Stomach smooth muscle (tissue), 2 donors: ENCODE measurements at regions not wholly inside any gene's neighbourhood (a gene's known extent, or its start where the extent isn't known, plus 50 kb on each side); places are given as distances from the start of the nearest gene placed in this dataset.

Experiments used
- H3K27ac ChIP-seq: one replicate; pipeline ENCODE4 v1.7.0; 2013; ENCODE audit warnings: mild to moderate bottlenecking, low read length, inconsistent platforms
- H3K27me3 ChIP-seq, 2 donors: one replicate each; pipeline ENCODE4 v1.7.0; 2013; ENCODE audit warnings: low read length in 2 of 2; ENCODE audit not compliant: insufficient read depth in 2 of 2, control insufficient read depth in 1 of 2
- H3K36me3 ChIP-seq, 2 donors: one replicate each; pipeline ENCODE4 v1.7.0; 2013; ENCODE audit warnings: low read length in 2 of 2; ENCODE audit not compliant: control insufficient read depth in 2 of 2, insufficient read depth in 2 of 2
- H3K4me1 ChIP-seq: one replicate; pipeline ENCODE4 v1.7.0; 2013; ENCODE audit warnings: low read length; ENCODE audit not compliant: control insufficient read depth, insufficient read depth
- H3K4me3 ChIP-seq, 2 donors: one replicate each; pipeline ENCODE4 v1.7.0; 2013; ENCODE audit warnings: low read length in 2 of 2
- H3K9ac ChIP-seq, 2 donors: one replicate each; pipeline ENCODE4 v1.7.0; 2013; ENCODE audit warnings: low read length in 2 of 2, mild to moderate bottlenecking in 1 of 2
- H3K9me3 ChIP-seq, 2 donors: one replicate each; pipeline ENCODE4 v1.7.0; 2013; ENCODE audit warnings: low read length in 2 of 2; ENCODE audit not compliant: control insufficient read depth in 2 of 2
- donor health status: healthy.
- donor health status: Pancreatic carcinoma.

- Histone ChIP-seq H3K4me3 (no peak overlapping the region), H3K36me3 (no peaks in the 10 kb centered on the region), H3K9ac (no peak overlapping the region), H3K27me3 (no peaks in the 10 kb centered on the region), H3K9me3 (no peaks in the 10 kb centered on the region), H3K27ac (no peak overlapping the region), H3K4me1 (no peaks in the 10 kb centered on the region)
Observed at GRCh38 chr1:88274431-88274830, 409.6 kb upstream of the PKN2 start.

DNA sequence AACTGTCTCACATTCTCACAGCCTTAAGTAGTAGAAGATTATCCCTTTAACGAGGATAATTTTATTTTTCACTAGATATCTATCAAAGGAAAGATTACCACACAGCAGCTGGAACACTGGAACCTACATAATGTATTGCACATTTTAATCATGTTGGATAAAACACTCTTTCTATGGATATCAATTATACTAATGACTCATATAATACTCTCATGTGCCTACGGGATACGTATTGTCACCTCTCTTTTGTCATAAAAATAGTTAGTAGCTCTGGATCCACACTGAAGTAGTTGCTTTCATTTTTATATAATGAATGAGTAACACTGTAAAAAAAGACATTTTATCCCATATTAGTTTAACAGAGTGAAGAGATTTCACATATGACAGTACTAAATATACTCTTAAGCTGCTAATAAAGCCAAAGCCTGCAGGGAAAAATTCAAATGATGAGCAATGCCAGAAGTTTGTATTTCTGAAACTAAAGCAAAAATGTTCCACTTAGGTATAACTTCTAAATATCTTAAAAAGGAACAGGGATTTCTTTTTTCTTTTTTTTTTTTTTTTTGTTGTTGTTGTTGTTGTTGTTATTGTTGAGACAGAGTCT is 408.7 kb upstream of the PKN2 start:
- H3K27ac ChIP-seq, result no peak overlapping the region
- no peaks in the 10 kb centered on the region for H3K4me1 ChIP-seq
- no peak overlapping the region for H3K4me3 ChIP-seq
- H3K36me3 ChIP-seq, result no peaks in the 10 kb centered on the region
- no peaks in the 10 kb centered on the region for H3K9me3 ChIP-seq
- H3K27me3 ChIP-seq, result no peaks in the 10 kb centered on the region
- no peak overlapping the region for H3K9ac ChIP-seq

GRCh38 chr1:88276163-88276562 is 407.9 kb upstream of the PKN2 start:
- H3K27me3 ChIP-seq, result no peaks in the 10 kb centered on the region
- H3K9me3 ChIP-seq, result no peaks in the 10 kb centered on the region
- H3K4me1 ChIP-seq, result no peaks in the 10 kb centered on the region
- no peak overlapping the region for H3K27ac ChIP-seq
- no peak overlapping the region for H3K9ac ChIP-seq
- no peak overlapping the region for H3K4me3 ChIP-seq
- no peaks in the 10 kb centered on the region for H3K36me3 ChIP-seq

GRCh38 chr1:88284066-88284465 is 400.0 kb upstream of the PKN2 start:
- Histone ChIP-seq H3K36me3 (no peaks in the 10 kb centered on the region), H3K4me1 (no peaks in the 10 kb centered on the region), H3K4me3 (no peak overlapping the region), H3K9me3 (no peaks in the 10 kb centered on the region), H3K27ac (no peak overlapping the region), H3K9ac (no peak overlapping the region), H3K27me3 (no peaks in the 10 kb centered on the region)

DNA sequence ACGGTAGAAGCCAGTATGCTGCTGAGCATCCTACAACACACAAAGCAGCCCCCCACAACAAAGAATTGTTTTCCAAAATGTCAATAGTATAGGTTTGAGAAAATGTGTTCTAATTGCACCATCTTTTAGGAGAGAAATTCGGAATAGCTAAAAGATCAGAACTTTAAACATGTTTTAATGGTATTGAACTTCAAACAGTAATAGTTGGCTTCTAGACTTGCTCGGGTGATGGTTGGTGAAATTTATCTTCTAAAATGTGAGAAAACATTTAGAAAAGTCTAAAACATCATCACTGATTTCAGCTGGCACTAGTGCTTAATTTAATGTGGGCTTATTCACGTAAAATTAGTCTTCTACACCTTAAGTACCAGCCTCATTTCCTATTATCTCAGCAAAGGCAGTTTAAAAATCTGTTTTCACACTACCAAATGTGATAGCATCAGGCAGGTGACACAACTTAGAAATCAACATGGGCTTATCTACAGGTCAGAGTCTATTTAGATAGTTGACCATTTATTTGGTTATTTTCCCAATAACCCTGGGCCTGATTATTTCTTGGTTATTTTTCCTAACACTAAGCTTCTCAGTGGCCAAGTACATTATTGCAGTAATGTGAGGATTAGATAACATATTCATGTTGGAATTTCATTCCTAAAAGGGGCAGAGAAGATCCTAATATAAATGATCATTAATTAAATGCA is 399.3 kb upstream of the PKN2 start:
- Histone ChIP-seq H3K27ac (no peak overlapping the region), H3K4me1 (no peaks in the 10 kb centered on the region), H3K9ac (no peak overlapping the region), H3K36me3 (no peaks in the 10 kb centered on the region), H3K4me3 (no peak overlapping the region), H3K9me3 (no peaks in the 10 kb centered on the region), H3K27me3 (no peaks in the 10 kb centered on the region)

- H3K27me3 ChIP-seq, result no peaks in the 10 kb centered on the region
- no peak overlapping the region for H3K27ac ChIP-seq
- H3K9ac ChIP-seq, result no peak overlapping the region
- H3K36me3 ChIP-seq, result no peaks in the 10 kb centered on the region
- no peak overlapping the region for H3K4me3 ChIP-seq
- no peaks in the 10 kb centered on the region for H3K4me1 ChIP-seq
- no peaks in the 10 kb centered on the region for H3K9me3 ChIP-seq
Observed at GRCh38 chr1:88286716-88287115, 397.4 kb upstream of the PKN2 start.

DNA sequence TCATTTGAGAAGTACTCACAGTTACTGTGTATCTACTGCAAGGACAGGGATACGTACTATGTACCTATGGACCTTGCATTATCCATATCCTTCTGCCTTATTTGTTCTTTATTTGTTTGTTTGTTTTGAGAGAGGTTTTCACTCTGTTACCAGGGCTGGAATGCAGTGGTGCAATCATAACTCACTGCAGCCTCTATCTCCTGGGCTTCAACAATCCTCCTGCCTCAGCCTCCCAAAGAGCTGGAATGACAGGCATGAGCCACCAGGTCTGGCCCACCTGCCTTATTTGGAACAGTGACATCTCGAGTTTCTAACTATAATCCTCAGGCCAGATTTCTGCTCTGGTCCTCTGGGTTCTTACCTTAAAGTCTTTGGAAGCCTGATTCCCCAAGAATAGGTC is 395.5 kb upstream of the PKN2 start:
- H3K27ac ChIP-seq, result no peak overlapping the region

DNA sequence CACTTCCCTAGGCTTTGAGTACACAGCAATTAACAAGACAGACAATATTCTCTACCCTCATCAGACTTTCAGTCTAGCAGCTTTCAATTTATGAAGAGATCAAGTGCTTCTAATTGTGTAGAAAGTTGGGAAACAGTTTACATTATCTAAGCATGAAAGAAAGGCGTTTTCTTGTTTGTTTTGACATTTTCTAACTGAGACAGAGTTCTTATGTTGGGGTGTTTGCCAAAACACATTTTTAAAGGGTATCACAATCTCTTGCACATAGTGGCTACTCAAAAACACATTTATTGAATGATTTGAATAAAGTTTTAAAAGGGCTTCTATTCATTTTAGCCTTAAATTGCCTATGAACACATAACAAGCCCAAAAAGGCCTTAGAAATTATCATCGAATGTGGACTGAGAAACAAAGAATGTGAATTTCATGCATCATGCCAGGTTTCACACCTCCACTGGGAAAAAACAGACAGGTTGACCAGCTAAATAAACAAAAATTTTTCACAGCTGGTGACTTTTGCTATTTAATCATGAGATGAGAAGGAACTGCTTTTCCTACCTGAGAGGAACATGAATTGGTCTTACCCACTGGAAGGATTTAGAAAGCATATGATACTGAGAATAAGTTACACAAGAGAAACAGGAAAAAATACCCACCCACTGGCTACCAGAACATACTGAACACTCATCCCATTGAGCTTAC is 394.5 kb upstream of the PKN2 start:
- Histone ChIP-seq H3K9ac (no peak overlapping the region), H3K9me3 (no peaks in the 10 kb centered on the region), H3K4me1 (no peaks in the 10 kb centered on the region), H3K36me3 (no peaks in the 10 kb centered on the region), H3K27me3 (no peaks in the 10 kb centered on the region), H3K27ac (no peak overlapping the region), H3K4me3 (no peak overlapping the region)

More for the DNA sequence above, 395.5 kb upstream of the PKN2 start:
- Histone ChIP-seq H3K36me3 (no peaks in the 10 kb centered on the region), H3K4me1 (no peaks in the 10 kb centered on the region), H3K9me3 (no peaks in the 10 kb centered on the region), H3K27me3 (no peaks in the 10 kb centered on the region), H3K4me3 (no peak overlapping the region), H3K9ac (no peak overlapping the region)

- no peaks in the 10 kb centered on the region for H3K27me3 ChIP-seq
- H3K27ac ChIP-seq, result no peak overlapping the region
- no peak overlapping the region for H3K9ac ChIP-seq
- no peaks in the 10 kb centered on the region for H3K4me1 ChIP-seq
- no peak overlapping the region for H3K4me3 ChIP-seq
- no peaks in the 10 kb centered on the region for H3K9me3 ChIP-seq
- no peaks in the 10 kb centered on the region for H3K36me3 ChIP-seq
Observed at GRCh38 chr1:88291611-88292354, 392.3 kb upstream of the PKN2 start.

DNA sequence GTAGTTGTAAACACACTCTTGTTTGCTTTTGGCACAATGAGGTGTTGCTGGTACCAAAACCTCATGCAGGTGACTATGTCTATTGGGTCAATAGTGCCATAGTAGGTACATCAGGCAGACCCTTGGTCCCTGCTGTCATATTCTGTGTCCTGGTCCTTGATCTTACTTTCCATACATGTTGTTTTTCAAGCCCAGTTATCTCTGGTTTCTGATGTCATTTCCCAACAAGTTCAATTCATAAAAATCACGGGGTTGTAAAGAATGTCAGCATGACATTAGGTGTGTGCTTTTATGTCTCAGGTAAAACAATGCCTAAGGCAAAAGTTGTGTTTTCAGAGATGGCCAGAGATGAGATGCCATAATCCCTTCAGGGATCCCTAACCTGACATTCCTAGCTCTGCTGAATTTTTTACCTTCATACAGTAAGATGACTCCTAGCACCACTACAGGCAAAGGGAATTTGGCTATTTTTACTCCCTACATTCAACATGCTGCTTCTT is 390.3 kb upstream of the PKN2 start:
- Histone ChIP-seq H3K9me3 (no peaks in the 10 kb centered on the region), H3K27me3 (no peaks in the 10 kb centered on the region), H3K27ac (no peak overlapping the region), H3K36me3 (no peaks in the 10 kb centered on the region), H3K4me1 (no peaks in the 10 kb centered on the region), H3K9ac (no peak overlapping the region), H3K4me3 (no peak overlapping the region)
